Testis (tissue), 2 donors: ENCODE measurements at regions not wholly inside any gene's neighbourhood (a gene's known extent, or its start where the extent isn't known, plus 50 kb on each side); places are given as distances from the start of the nearest gene placed in this dataset.
A peak's percentile ranks its signal among the peaks of the same experiment; 100 is the strongest.

Source experiments
- DNase-seq: peaks from one replicate; pipeline ENCODE4 v3.0.0-alpha.2; 2019
- H3K27ac ChIP-seq, 2 donors: fragments of 200-600 bp; sonication (generic); one replicate each; pipeline ENCODE4 v1.5.1; 2019
- H3K27me3 ChIP-seq: fragments of 200-600 bp; sonication (generic); one replicate; pipeline ENCODE4 v1.5.1; 2019
- H3K36me3 ChIP-seq: fragments of 200-600 bp; sonication (generic); one replicate; pipeline ENCODE4 v1.5.1; 2017; ENCODE audit warnings: low read depth; ENCODE audit errors: missing control alignments
- H3K4me1 ChIP-seq: fragments of 200-600 bp; sonication (generic); one replicate; pipeline ENCODE4 v1.5.1; 2019
- H3K4me3 ChIP-seq, 2 donors: fragments of 200-600 bp; sonication (generic); one replicate each; pipeline ENCODE4 v1.5.1; 2017 to 2019
- H3K9me3 ChIP-seq: fragments of 200-600 bp; sonication (generic); one replicate; pipeline ENCODE4 v1.5.1; 2017
- POLR2A ChIP-seq: fragments of 450-650 bp; IDR thresholded peaks from one replicate; pipeline ENCODE4 v1.6.1; 2017; ENCODE audit warnings: antibody characterized with exemption, mild to moderate bottlenecking, moderate library complexity
- WGBS, 2 donors: methylation state at CpG; one replicate each; pipeline ENCODE4 v1.1.5; 2018; 5-methylcytosine and 5-hydroxymethylcytosine counted together
- intact Hi-C: fragments of 100-400 bp; cut with DNase I; formaldehyde crosslinking; loops from one replicate; pipeline ENCODE4 v1.15.1; 2023; ENCODE audit warnings: low total_unique reads
- small RNA-seq, 2 donors: library from RNA; depleted of rRNA; stranded (forward); fragments of <200 nt; gene quantifications; one replicate each; pipeline ENCODE3, GENCODE V24; 2016
- TF ChIP-seq, protein P1 (sequence below), 3 experiments: fragments of 450-650 bp in 2 of 3; fragments of 200-600 bp in 1 of 3; sonication (generic) in 1 of 3; IDR thresholded peaks; one replicate each; pipeline ENCODE4 v1.5.1; 2016 to 2019; ENCODE audit warnings: antibody characterized with exemption in 3 of 3, mild to moderate bottlenecking in 2 of 3, moderate library complexity in 1 of 3

- Histone ChIP-seq H3K4me3 (no peak overlapping the region), H3K27me3 (no peaks in the 10 kb centered on the region), H3K36me3 (no peaks in the 10 kb centered on the region), H3K4me1 (peaks cover 3% of the 10 kb centered on the region), H3K27ac (no peak overlapping the region), H3K9me3 (no peaks in the 10 kb centered on the region)
- no peak for TF ChIP-seq POLR2A
- TF ChIP-seq, protein P1, sequence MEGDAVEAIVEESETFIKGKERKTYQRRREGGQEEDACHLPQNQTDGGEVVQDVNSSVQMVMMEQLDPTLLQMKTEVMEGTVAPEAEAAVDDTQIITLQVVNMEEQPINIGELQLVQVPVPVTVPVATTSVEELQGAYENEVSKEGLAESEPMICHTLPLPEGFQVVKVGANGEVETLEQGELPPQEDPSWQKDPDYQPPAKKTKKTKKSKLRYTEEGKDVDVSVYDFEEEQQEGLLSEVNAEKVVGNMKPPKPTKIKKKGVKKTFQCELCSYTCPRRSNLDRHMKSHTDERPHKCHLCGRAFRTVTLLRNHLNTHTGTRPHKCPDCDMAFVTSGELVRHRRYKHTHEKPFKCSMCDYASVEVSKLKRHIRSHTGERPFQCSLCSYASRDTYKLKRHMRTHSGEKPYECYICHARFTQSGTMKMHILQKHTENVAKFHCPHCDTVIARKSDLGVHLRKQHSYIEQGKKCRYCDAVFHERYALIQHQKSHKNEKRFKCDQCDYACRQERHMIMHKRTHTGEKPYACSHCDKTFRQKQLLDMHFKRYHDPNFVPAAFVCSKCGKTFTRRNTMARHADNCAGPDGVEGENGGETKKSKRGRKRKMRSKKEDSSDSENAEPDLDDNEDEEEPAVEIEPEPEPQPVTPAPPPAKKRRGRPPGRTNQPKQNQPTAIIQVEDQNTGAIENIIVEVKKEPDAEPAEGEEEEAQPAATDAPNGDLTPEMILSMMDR (IDR thresholded peaks at IDR 0.05), result peak; percentile 50 to 57 (median 52)
- intact Hi-C loops, result no loop called here
- peak; percentile 87 for DNase-seq
- WGBS, 2 donors, result 35 to 48% methylated on average over 19 to 23 of the region's 23 CpGs
These were observed 70.5 kb upstream of the ATP10A start for GRCh38 chr15:25933456-25934158.

DNA sequence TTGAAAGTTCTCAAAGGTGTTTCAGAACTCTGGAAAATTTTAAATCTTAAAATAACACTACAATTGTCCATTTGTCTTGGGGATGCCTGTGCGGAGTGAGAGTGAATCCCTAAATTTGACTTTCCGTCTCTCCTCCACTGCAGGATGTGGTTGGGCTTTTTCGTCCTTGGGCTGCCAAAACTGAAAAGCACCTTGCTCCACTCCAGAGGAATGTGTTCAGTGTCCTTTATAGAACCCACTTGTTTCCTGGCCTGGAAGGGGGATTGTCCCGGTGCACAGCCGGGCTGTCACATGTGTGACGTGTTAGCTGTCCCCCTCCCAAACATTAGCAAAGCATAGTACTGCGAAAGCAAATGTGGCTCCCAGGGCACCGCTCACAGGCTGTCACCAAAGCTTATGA lies 69.6 kb upstream of the ATP10A start:
- no peaks in the 10 kb centered on the region for H3K27me3 ChIP-seq
- no peaks in the 10 kb centered on the region for H3K36me3 ChIP-seq
- no peaks in the 10 kb centered on the region for H3K9me3 ChIP-seq
- peaks cover 3% of the 10 kb centered on the region for H3K4me1 ChIP-seq
- DNase-seq, result no peak
- intact Hi-C loops, result no loop called here
- TF ChIP-seq, protein P1 (IDR thresholded peaks at IDR 0.05), result no peak
- no peak for TF ChIP-seq POLR2A
- WGBS, 2 donors, result 78 to 87% methylated on average over 8 of the region's 8 CpGs
- no peak overlapping the region for H3K27ac ChIP-seq
- H3K4me3 ChIP-seq, result no peak overlapping the region

- H3K27ac ChIP-seq, result no peak overlapping the region
These were observed 68.7 kb upstream of the ATP10A start for GRCh38 chr15:25931851-25932250.

GRCh38 chr15:25930931-25931330 lies 67.8 kb upstream of the ATP10A start:
- H3K4me3 ChIP-seq, result no peak overlapping the region
- DNase-seq, result no peak
- WGBS, 2 donors, result 87 to 100% methylated on average over 2 of the region's 2 CpGs
- H3K4me1 ChIP-seq, result peaks cover 3% of the 10 kb centered on the region
- no peak overlapping the region for H3K27ac ChIP-seq
- H3K27me3 ChIP-seq, result no peaks in the 10 kb centered on the region
- no peaks in the 10 kb centered on the region for H3K9me3 ChIP-seq
- H3K36me3 ChIP-seq, result no peaks in the 10 kb centered on the region
- intact Hi-C loops, result no loop called here
- TF ChIP-seq, protein P1 (IDR thresholded peaks at IDR 0.05), result no peak
- TF ChIP-seq POLR2A, result no peak

More at GRCh38 chr15:25931851-25932250, 68.7 kb upstream of the ATP10A start:
- intact Hi-C loops, result no loop called here
- TF ChIP-seq, protein P1 (IDR thresholded peaks at IDR 0.05), result no peak
- no peak for TF ChIP-seq POLR2A
- WGBS, 2 donors, result 79 to 97% methylated on average over 1 of the region's 1 CpG
- Histone ChIP-seq H3K4me1 (peaks cover 3% of the 10 kb centered on the region), H3K27me3 (no peaks in the 10 kb centered on the region), H3K36me3 (no peaks in the 10 kb centered on the region), H3K9me3 (no peaks in the 10 kb centered on the region), H3K4me3 (no peak overlapping the region)
- no peak for DNase-seq

Small RNA genes in the stretch of these regions (small RNA-seq; reads per million reads assigned to genes)
- gene RF00554, result 0 reads per million in 2 donors
